Astrocyte (in vitro differentiated cells and primary cell): ENCODE measurements at regions not wholly inside any gene's neighbourhood (a gene's known extent, or its start where the extent isn't known, plus 50 kb on each side); places are given as distances from the start of the nearest gene placed in this dataset.

Experiments
- EZH2 ChIP-seq: IDR thresholded peaks from 2 replicates; pipeline ENCODE4 v1.6.1; 2012; ENCODE audit warnings: mild to moderate bottlenecking, low read length, inconsistent platforms; ENCODE audit not compliant: insufficient read depth
- TF ChIP-seq, protein P1 (sequence below): IDR thresholded peaks from 2 replicates; pipeline ENCODE4 v1.5.1; 2011; ENCODE audit warnings: low read depth, mild to moderate bottlenecking, inconsistent platforms, low read length, moderate library complexity; ENCODE audit not compliant: insufficient read depth

DNA sequence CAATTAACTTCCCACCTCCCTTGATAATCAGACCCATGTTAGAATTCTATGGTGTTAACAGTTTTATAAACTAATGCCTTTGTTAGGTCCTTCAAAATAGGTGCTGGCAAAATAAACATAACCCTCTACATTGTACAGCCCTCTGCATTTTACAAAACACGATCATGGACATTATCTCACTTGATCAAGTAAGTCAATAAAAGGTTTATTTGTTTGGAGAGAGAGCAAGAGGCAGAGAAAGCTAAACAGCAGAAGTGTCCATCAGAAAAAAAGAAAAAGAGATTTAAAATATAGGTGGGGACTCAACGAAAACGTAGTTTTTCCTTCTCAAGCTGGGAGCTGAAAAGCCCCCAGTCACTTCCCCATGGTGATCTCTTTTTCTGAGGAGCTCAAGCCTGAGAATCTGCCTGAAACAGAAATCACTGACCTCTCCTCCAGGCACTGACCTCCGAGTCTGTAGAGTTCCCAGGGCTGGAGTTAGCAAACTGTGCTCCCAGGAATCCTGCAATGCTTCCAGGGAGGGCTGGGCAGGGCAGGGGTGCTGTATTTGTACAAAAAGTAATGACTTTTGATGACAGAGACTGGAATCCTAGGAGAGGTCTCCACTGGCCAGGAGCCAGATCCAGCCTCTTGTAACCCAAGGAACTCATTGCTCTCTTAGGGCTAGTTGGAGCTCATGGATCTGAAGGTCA, 137.8 kb upstream of the KLHL29 start:
- TF ChIP-seq, protein P1, sequence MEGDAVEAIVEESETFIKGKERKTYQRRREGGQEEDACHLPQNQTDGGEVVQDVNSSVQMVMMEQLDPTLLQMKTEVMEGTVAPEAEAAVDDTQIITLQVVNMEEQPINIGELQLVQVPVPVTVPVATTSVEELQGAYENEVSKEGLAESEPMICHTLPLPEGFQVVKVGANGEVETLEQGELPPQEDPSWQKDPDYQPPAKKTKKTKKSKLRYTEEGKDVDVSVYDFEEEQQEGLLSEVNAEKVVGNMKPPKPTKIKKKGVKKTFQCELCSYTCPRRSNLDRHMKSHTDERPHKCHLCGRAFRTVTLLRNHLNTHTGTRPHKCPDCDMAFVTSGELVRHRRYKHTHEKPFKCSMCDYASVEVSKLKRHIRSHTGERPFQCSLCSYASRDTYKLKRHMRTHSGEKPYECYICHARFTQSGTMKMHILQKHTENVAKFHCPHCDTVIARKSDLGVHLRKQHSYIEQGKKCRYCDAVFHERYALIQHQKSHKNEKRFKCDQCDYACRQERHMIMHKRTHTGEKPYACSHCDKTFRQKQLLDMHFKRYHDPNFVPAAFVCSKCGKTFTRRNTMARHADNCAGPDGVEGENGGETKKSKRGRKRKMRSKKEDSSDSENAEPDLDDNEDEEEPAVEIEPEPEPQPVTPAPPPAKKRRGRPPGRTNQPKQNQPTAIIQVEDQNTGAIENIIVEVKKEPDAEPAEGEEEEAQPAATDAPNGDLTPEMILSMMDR = no peak
- TF ChIP-seq EZH2 = no peak
